H1 (cell line): ENCODE measurements at regions not wholly inside any gene's neighbourhood (a gene's known extent, or its start where the extent isn't known, plus 50 kb on each side); places are given as distances from the start of the nearest gene placed in this dataset.

ENCODE experiments used
- CTCF ChIA-PET: fragments of 300-600 bp; sonication (Branson Sonifier 250); formaldehyde crosslinking; loops from one replicate; lab custom pipeline; 2021; ENCODE audit not compliant: partially characterized antibody; lab: Charles Lee
- POLR2A ChIA-PET: fragments of 300-600 bp; sonication (Branson Sonifier 250); formaldehyde crosslinking; loops from one replicate; lab custom pipeline; 2021; ENCODE audit warnings: inconsistent platforms; ENCODE audit not compliant: partially characterized antibody; lab: Charles Lee
- DNase-seq, 2 experiments: peaks; one replicate each; pipeline versions ENCODE4 v3.0.0 to v3.0.0-alpha.2; 2010 to 2022; ENCODE audit warnings: low spot score in 2 of 2, low read depth in 1 of 2, mixed read lengths in 1 of 2
- FAIRE-seq: peaks from 2 replicates; lab custom pipeline; 2011; peaks lifted over from hg19 to GRCh38; lab: Jason Lieb, UNC
- H2AFZ ChIP-seq: 2 replicates; pipeline ENCODE4 v1.8.1; 2012; ENCODE audit warnings: low read length, inconsistent platforms
- H2AK5ac ChIP-seq: 2 replicates; pipeline ENCODE4 v1.6.1; 2013; ENCODE audit warnings: low read depth, low read length
- H2BK120ac ChIP-seq: replicated peaks from 2 replicates; pipeline ENCODE3; 2013; ENCODE audit warnings: low read depth, low read length, inconsistent platforms
- H2BK12ac ChIP-seq: 2 replicates; pipeline ENCODE4 v1.6.1; 2013; ENCODE audit warnings: low read depth, low read length
- H2BK15ac ChIP-seq: 2 replicates; pipeline ENCODE4 v1.6.1; 2013; ENCODE audit warnings: low read length
- H2BK20ac ChIP-seq: 2 replicates; pipeline ENCODE4 v1.6.1; 2013; ENCODE audit warnings: low read length
- H2BK5ac ChIP-seq: 2 replicates; pipeline ENCODE4 v1.6.1; 2013; ENCODE audit warnings: low read depth, low read length
- H3K14ac ChIP-seq: 2 replicates; pipeline ENCODE4 v1.6.1; 2013; ENCODE audit warnings: inconsistent platforms; ENCODE audit not compliant: insufficient read length
- H3K18ac ChIP-seq: 2 replicates; pipeline ENCODE4 v1.6.1; 2013; ENCODE audit warnings: low read length; ENCODE audit errors: extremely low read depth
- H3K23ac ChIP-seq: 2 replicates; pipeline ENCODE4 v1.6.1; 2013; ENCODE audit warnings: inconsistent platforms; ENCODE audit not compliant: insufficient read length
- H3K23me2 ChIP-seq: 2 replicates; pipeline ENCODE4 v1.6.1; 2013; ENCODE audit warnings: low read depth, low read length
- H3K27ac ChIP-seq: 2 replicates; pipeline ENCODE4 v1.6.1; 2011; ENCODE audit warnings: low read depth, low read length, inconsistent platforms
- H3K27me3 ChIP-seq, 4 experiments: replicated peaks in 1 of 4; 1 replicate in 1 of 4; 2 replicates in 3 of 4; pipeline versions ENCODE4 v1.6.1 to v1.8.1; 2011 to 2013; ENCODE audit warnings: low read length in 3 of 4, mild to moderate bottlenecking in 3 of 4, inconsistent platforms in 2 of 4, mixed read lengths in 2 of 4, moderate library complexity in 1 of 4; ENCODE audit not compliant: control insufficient read depth in 3 of 4, insufficient read depth in 3 of 4; ENCODE audit errors: extremely low read depth in 1 of 4
- H3K36me3 ChIP-seq, 4 experiments: 2 replicates each; pipeline versions ENCODE4 v1.6.1 to v1.8.1; 2011 to 2013; ENCODE audit warnings: mild to moderate bottlenecking in 4 of 4, low read length in 3 of 4, moderate library complexity in 2 of 4, control low read depth in 1 of 4, inconsistent platforms in 1 of 4; ENCODE audit not compliant: insufficient read depth in 4 of 4, control insufficient read depth in 2 of 4
- H3K4ac ChIP-seq: replicated peaks from 2 replicates; pipeline ENCODE3; 2013; ENCODE audit warnings: low read length, low read depth, mixed read lengths, inconsistent platforms; ENCODE audit not compliant: insufficient read length
- H3K4me1 ChIP-seq, 4 experiments: replicated peaks in 1 of 4; 1 replicate in 1 of 4; 2 replicates in 3 of 4; pipeline versions ENCODE4 v1.6.1 to v1.8.1; 2011 to 2013; ENCODE audit warnings: low read length in 3 of 4, inconsistent platforms in 2 of 4, mixed read lengths in 1 of 4; ENCODE audit not compliant: insufficient read depth in 4 of 4, control insufficient read depth in 3 of 4
- H3K4me2 ChIP-seq, 2 experiments: 2 replicates each; pipeline versions ENCODE4 v1.6.1 to v1.8.1; 2011 to 2013; ENCODE audit warnings: low read depth in 2 of 2, low read length in 2 of 2, control low read depth in 1 of 2, inconsistent platforms in 1 of 2, mild to moderate bottlenecking in 1 of 2; ENCODE audit not compliant: insufficient read depth in 1 of 2
- H3K4me3 ChIP-seq, 4 experiments: fragments of 200-600, 300-600 bp in 1 of 4; sonication (generic), shearing (Covaris generic), sonication (Bioruptor Twin) in 1 of 4; 2 replicates each; pipeline versions ENCODE4 v1.5.1 to v1.8.1; 2011 to 2016; ENCODE audit warnings: low read length in 4 of 4, low read depth in 3 of 4, control low read depth in 2 of 4, inconsistent platforms in 2 of 4, mild to moderate bottlenecking in 2 of 4, mixed read lengths in 1 of 4, moderate library complexity in 1 of 4; ENCODE audit not compliant: insufficient read depth in 2 of 4; ENCODE audit errors: extremely low read depth in 1 of 4
- H3K56ac ChIP-seq: replicated peaks from 2 replicates; pipeline ENCODE3; 2013; ENCODE audit warnings: low read depth, mild to moderate bottlenecking, mixed read lengths, low read length, inconsistent platforms; ENCODE audit not compliant: insufficient read length
- H3K79me1 ChIP-seq: 2 replicates; pipeline ENCODE4 v1.6.1; 2013; ENCODE audit warnings: low read depth, low read length, control low read depth
- H3K79me2 ChIP-seq, 2 experiments: 2 replicates each; pipeline versions ENCODE4 v1.6.1 to v1.8.1; 2012 to 2013; ENCODE audit warnings: low read length in 2 of 2, mild to moderate bottlenecking in 2 of 2, inconsistent platforms in 1 of 2; ENCODE audit not compliant: insufficient read depth in 2 of 2, control insufficient read depth in 1 of 2
- H3K9ac ChIP-seq, 4 experiments: replicated peaks in 1 of 4; 1 replicate in 1 of 4; 2 replicates in 3 of 4; pipeline versions ENCODE4 v1.6.1 to v1.8.1; 2011 to 2013; ENCODE audit warnings: low read depth in 3 of 4, low read length in 3 of 4, control low read depth in 2 of 4, mild to moderate bottlenecking in 2 of 4, moderate library complexity in 2 of 4, inconsistent platforms in 1 of 4; ENCODE audit errors: extremely low read depth in 1 of 4
- H3K9me3 ChIP-seq, 2 experiments: 2 replicates each; pipeline versions ENCODE4 v1.6.1 to v1.8.1; 2012 to 2013; ENCODE audit warnings: mild to moderate bottlenecking in 2 of 2, moderate library complexity in 2 of 2, control low read depth in 1 of 2, inconsistent platforms in 1 of 2, low read depth in 1 of 2, low read length in 1 of 2, mixed read lengths in 1 of 2; ENCODE audit not compliant: insufficient read depth in 2 of 2
- H4K20me1 ChIP-seq, 2 experiments: replicated peaks in 1 of 2; 2 replicates each; pipeline versions ENCODE3 to v1.8.1; 2011 to 2013; ENCODE audit warnings: inconsistent platforms in 2 of 2, low read length in 2 of 2, mild to moderate bottlenecking in 1 of 2; ENCODE audit not compliant: insufficient read depth in 2 of 2, control insufficient read depth in 1 of 2
- H4K5ac ChIP-seq: 2 replicates; pipeline ENCODE4 v1.6.1; 2013; ENCODE audit warnings: low read length, low read depth, mixed read lengths, inconsistent platforms; ENCODE audit not compliant: insufficient read length
- H4K8ac ChIP-seq: 2 replicates; pipeline ENCODE4 v1.8.0; 2013; ENCODE audit warnings: mild to moderate bottlenecking, moderate library complexity, low read length, inconsistent platforms; ENCODE audit not compliant: insufficient read depth; ENCODE audit errors: extremely low read depth
- H4K91ac ChIP-seq: replicated peaks from 2 replicates; pipeline ENCODE3; 2013; ENCODE audit warnings: low read length, mixed read lengths, inconsistent platforms; ENCODE audit not compliant: insufficient read length
- BCL11A ChIP-seq, 2 experiments: IDR thresholded peaks; one replicate each; pipeline ENCODE4 v1.6.1; 2011; ENCODE audit warnings: low read depth in 2 of 2, low read length in 2 of 2, mild to moderate bottlenecking in 2 of 2
- CREB1 ChIP-seq: IDR thresholded peaks from 2 replicates; pipeline ENCODE4 v1.6.1; 2012; ENCODE audit warnings: inconsistent platforms
- EP300 ChIP-seq, 2 experiments: IDR thresholded peaks; 1 replicate in 1 of 2; 2 replicates in 1 of 2; pipeline ENCODE4 v1.6.1; 2011 to 2012; ENCODE audit warnings: low read depth in 2 of 2, low read length in 2 of 2, mild to moderate bottlenecking in 2 of 2, borderline replicate concordance in 1 of 2, inconsistent platforms in 1 of 2, moderate library complexity in 1 of 2
- RXRA ChIP-seq: IDR thresholded peaks from 2 replicates; pipeline ENCODE4 v1.6.1; 2011; ENCODE audit warnings: low read depth, mild to moderate bottlenecking, low read length, moderate library complexity; ENCODE audit not compliant: insufficient read depth
- SAP30 ChIP-seq: fragments of 300-600 bp; sonication (generic); IDR thresholded peaks from 2 replicates; pipeline ENCODE4 v1.7.1; 2012; ENCODE audit warnings: low read length, moderate library complexity, mild to moderate bottlenecking, inconsistent platforms; ENCODE audit not compliant: insufficient read depth, insufficient replicate concordance
- SP2 ChIP-seq: IDR thresholded peaks from 2 replicates; pipeline ENCODE4 v1.6.1; 2012; ENCODE audit warnings: mild to moderate bottlenecking, low read length, inconsistent platforms
- TCF12 ChIP-seq: IDR thresholded peaks from 2 replicates; pipeline ENCODE4 v1.6.1; 2011; ENCODE audit warnings: low read depth, mild to moderate bottlenecking, low read length
- TEAD4 ChIP-seq: IDR thresholded peaks from 2 replicates; pipeline ENCODE4 v1.6.1; 2012; ENCODE audit warnings: low read depth, low read length, inconsistent platforms, mixed read lengths
- YY1 ChIP-seq: IDR thresholded peaks from 2 replicates; pipeline ENCODE4 v1.6.1; 2011; ENCODE audit warnings: low read depth, mild to moderate bottlenecking, low read length
- WGBS, 2 experiments: shearing (Covaris generic) in 1 of 2; methylation state at CpG; one replicate each; pipeline versions ENCODE4 v1.1.6 to v1.1.7; 2013 to 2015; ENCODE audit warnings: low lambda C conversion rate in 2 of 2, mixed read lengths in 2 of 2, inconsistent platforms in 1 of 2, low coverage in 1 of 2, missing lambda C conversion rate in 1 of 2; ENCODE audit not compliant: insufficient replicate concordance in 2 of 2, insufficient coverage in 1 of 2, insufficient read length in 1 of 2; ENCODE audit errors: extremely low coverage in 1 of 2, missing lambda C conversion rate in 1 of 2; 5-methylcytosine and 5-hydroxymethylcytosine counted together
- TF ChIP-seq, protein P1 (sequence below): IDR thresholded peaks from 2 replicates; pipeline ENCODE4 v1.6.1; 2012; ENCODE audit warnings: inconsistent platforms

DNA sequence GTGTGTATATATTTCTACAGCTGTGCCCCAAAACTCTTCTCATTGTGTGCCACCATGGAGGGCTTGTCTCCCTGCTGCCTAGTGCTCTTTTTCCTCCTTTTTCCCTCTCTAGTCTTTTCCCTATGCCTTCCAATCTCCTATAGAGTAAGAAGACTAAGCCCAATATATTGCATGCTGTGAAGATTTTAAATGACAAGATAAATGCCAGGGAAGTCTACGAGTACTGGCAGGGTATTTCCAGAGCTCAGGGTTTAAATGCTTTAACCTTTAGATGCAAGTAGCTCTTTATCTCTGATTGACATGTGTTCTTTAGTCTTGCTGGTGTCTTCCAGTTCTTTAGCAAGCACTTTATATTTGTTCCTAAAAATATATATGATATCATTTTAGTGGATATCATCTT lies 200.7 kb downstream of the SLITRK1 start:
- no peak overlapping the region for H2AK5ac ChIP-seq
- TF ChIP-seq TCF12 = no peak
- no peak for TF ChIP-seq EP300 (IDR thresholded peaks at IDR 0.05; ENCODE audit: borderline replicate concordance in 1 of 2, low read depth in 2 of 2, low read length in 2 of 2)
- TF ChIP-seq, protein P1, sequence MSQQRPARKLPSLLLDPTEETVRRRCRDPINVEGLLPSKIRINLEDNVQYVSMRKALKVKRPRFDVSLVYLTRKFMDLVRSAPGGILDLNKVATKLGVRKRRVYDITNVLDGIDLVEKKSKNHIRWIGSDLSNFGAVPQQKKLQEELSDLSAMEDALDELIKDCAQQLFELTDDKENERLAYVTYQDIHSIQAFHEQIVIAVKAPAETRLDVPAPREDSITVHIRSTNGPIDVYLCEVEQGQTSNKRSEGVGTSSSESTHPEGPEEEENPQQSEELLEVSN = no peak
- no peak for TF ChIP-seq SP2
- TF ChIP-seq YY1 = no peak
- no peak for TF ChIP-seq TEAD4
- no peak for TF ChIP-seq SAP30
- TF ChIP-seq BCL11A (IDR thresholded peaks at IDR 0.05; ENCODE audit: low read depth in 2 of 2, low read length in 2 of 2) = no peak
- TF ChIP-seq RXRA = no peak
- no peak for TF ChIP-seq CREB1
- no peak overlapping the region for H2BK5ac ChIP-seq
- no peaks in the 10 kb centered on the region for H3K36me3 ChIP-seq
- H3K4ac ChIP-seq = no peak overlapping the region
- no peak overlapping the region for H3K4me3 ChIP-seq
- CTCF ChIA-PET = no interaction called here
- no peak overlapping the region for H3K4me2 ChIP-seq
- H2BK15ac ChIP-seq = no peak overlapping the region
- no peaks in the 10 kb centered on the region for H3K23me2 ChIP-seq
- no peak overlapping the region for H2AFZ ChIP-seq
- no peaks in the 10 kb centered on the region for H3K9me3 ChIP-seq
- no peak overlapping the region for H3K18ac ChIP-seq
- H3K56ac ChIP-seq = no peak overlapping the region
- DNase-seq (no peak), FAIRE-seq (no peak)
- no peak overlapping the region for H4K8ac ChIP-seq
- H2BK20ac ChIP-seq = no peak overlapping the region
- no peak overlapping the region for H3K14ac ChIP-seq
- H3K4me1 ChIP-seq = no peaks in the 10 kb centered on the region
- H3K79me2 ChIP-seq = no peaks in the 10 kb centered on the region
- H4K5ac ChIP-seq = no peak overlapping the region
- WGBS, 2 experiments = 55% methylated on average over 1 of the region's 1 CpG; no CpG with 5 or more reads in 1 of the 2 experiments
- H2BK120ac ChIP-seq = no peak overlapping the region
- H3K27ac ChIP-seq = no peak overlapping the region
- H4K20me1 ChIP-seq = no peaks in the 10 kb centered on the region
- no peak overlapping the region for H4K91ac ChIP-seq
- H3K9ac ChIP-seq = no peak overlapping the region
- no peaks in the 10 kb centered on the region for H3K27me3 ChIP-seq
- H2BK12ac ChIP-seq = no peak overlapping the region
- H3K23ac ChIP-seq = no peak overlapping the region
- H3K79me1 ChIP-seq = no peaks in the 10 kb centered on the region
- POLR2A ChIA-PET = no interaction called here
